PC-3 (cell line): ENCODE measurements at regions not wholly inside any gene's neighbourhood (a gene's known extent, or its start where the extent isn't known, plus 50 kb on each side); places are given as distances from the start of the nearest gene placed in this dataset.

Experiments used
- ATAC-seq: fragments of 200-7000 bp; cut with Tn5 transposase; 2 replicates; pipeline ENCODE4 v1.9.1; 2020; ENCODE audit warnings: mild to moderate bottlenecking, moderate library complexity
- BruUV-seq: library from RNA; stranded (reverse); fragments of 400-500 nt; replicated peaks from 2 replicates; lab custom pipeline; 2021; lab: Mats Ljungman, UMichigan
- CTCF ChIA-PET: fragments of 300-600 bp; sonication (Branson Sonifier 250); formaldehyde crosslinking; loops from one replicate; lab custom pipeline; 2022; ENCODE audit warnings: antibody characterized with exemption; lab: Charles Lee
- POLR2A ChIA-PET: fragments of 300-600 bp; sonication (Branson Sonifier 250); formaldehyde crosslinking; loops from one replicate; lab custom pipeline; 2022; ENCODE audit warnings: antibody characterized with exemption; ENCODE audit not compliant: unreplicated experiment; lab: Charles Lee
- DNase-seq: peaks from one replicate; pipeline ENCODE4 v3.0.0-alpha.2; 2015
- H2AFZ ChIP-seq: fragments of 300-600 bp; sonication (generic); 2 replicates; pipeline ENCODE4 v1.6.0; 2016; ENCODE audit warnings: antibody characterized with exemption, low read length
- H3F3A ChIP-seq: fragments of 300-600 bp; sonication (generic); one replicate; pipeline ENCODE4 v1.6.0; 2017; ENCODE audit warnings: antibody characterized with exemption, low read length, control low read depth, mild to moderate bottlenecking; ENCODE audit not compliant: unreplicated experiment
- H3K27ac ChIP-seq: fragments of 300-600 bp; sonication (generic); 2 replicates; pipeline ENCODE4 v1.5.1; 2016; ENCODE audit warnings: mild to moderate bottlenecking, low read length
- H3K27me3 ChIP-seq: fragments of 300-600 bp; sonication (generic); 2 replicates; pipeline ENCODE4 v1.6.1; 2016; ENCODE audit warnings: low read length, mixed read lengths
- H3K36me3 ChIP-seq: fragments of 300-600 bp; sonication (generic); 2 replicates; pipeline ENCODE4 v1.6.1; 2016; ENCODE audit warnings: low read depth, mixed run types, low read length, mixed read lengths
- H3K4me1 ChIP-seq: fragments of 300-600 bp; sonication (generic); 2 replicates; pipeline ENCODE4 v1.5.1; 2016; ENCODE audit warnings: low read length; ENCODE audit not compliant: insufficient read depth
- H3K4me2 ChIP-seq: fragments of 300-600 bp; sonication (generic); 2 replicates; pipeline ENCODE4 v1.6.0; 2016; ENCODE audit warnings: low read length
- H3K4me3 ChIP-seq: fragments of 300-600 bp; sonication (generic); 2 replicates; pipeline ENCODE4 v1.5.1; 2016; ENCODE audit warnings: mild to moderate bottlenecking, low read length, mixed read lengths
- H3K79me2 ChIP-seq: fragments of 300-600 bp; sonication (generic); 2 replicates; pipeline ENCODE4 v1.6.1; 2017; ENCODE audit warnings: low read length, mixed read lengths
- H3K9ac ChIP-seq: fragments of 300-600 bp; sonication (generic); 2 replicates; pipeline ENCODE4 v1.6.0; 2016; ENCODE audit warnings: mild to moderate bottlenecking, low read length
- H3K9me2 ChIP-seq: fragments of 300-600 bp; sonication (generic); replicated peaks from 2 replicates; pipeline ENCODE4 v1.6.1; 2016; ENCODE audit warnings: mixed run types, low read length, mixed read lengths
- H3K9me3 ChIP-seq: fragments of 300-600 bp; sonication (generic); 2 replicates; pipeline ENCODE4 v1.6.1; 2016; ENCODE audit warnings: low read length, mixed read lengths
- H4K20me1 ChIP-seq: fragments of 300-600 bp; sonication (generic); 2 replicates; pipeline ENCODE4 v1.6.1; 2016; ENCODE audit warnings: low read length, mixed read lengths
- EZH2 ChIP-seq: fragments of 300-600 bp; sonication (generic); IDR thresholded peaks from one replicate; pipeline ENCODE4 v1.6.1; 2017; ENCODE audit warnings: antibody characterized with exemption, mild to moderate bottlenecking, low read length; ENCODE audit not compliant: unreplicated experiment
- EZH2phosphoT487 ChIP-seq: fragments of 300-600 bp; sonication (generic); IDR thresholded peaks from 2 replicates; pipeline ENCODE4 v1.6.1; 2018; ENCODE audit warnings: mild to moderate bottlenecking, antibody characterized with exemption, low read length, borderline replicate concordance
- intact Hi-C: fragments of 100-400 bp; cut with micrococcal nuclease; formaldehyde crosslinking; loops from 2 replicates; pipeline ENCODE4 v1.9.0; 2023
- TF ChIP-seq, protein P1 (sequence below): fragments of 300-600 bp; sonication (generic); conservative IDR thresholded peaks from 2 replicates; pipeline ENCODE4 v1.5.1; 2017; ENCODE audit warnings: antibody characterized with exemption, low read depth, mild to moderate bottlenecking, low read length

DNA sequence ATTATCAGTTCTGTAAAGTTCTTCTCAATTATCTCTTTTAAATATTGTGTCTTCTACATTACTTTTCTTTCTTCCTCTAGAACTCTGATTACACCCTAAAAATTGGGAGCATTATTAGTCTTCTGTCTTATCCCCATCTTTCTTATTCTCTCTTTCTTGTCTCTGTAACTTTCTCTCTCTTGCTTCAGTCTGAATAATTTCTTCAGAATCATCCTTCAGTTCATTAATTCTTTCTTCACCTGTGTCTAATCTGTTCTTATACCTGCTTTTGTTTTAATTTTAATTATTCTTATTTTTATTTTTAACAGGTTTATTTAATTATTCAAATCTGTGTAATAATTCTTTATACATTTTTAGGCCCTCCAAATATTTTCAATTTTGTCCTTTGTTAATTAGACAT lies 114.3 kb downstream of the GATA3 start:
- H3K4me1 ChIP-seq: no peaks in the 10 kb centered on the region
- no peaks in the 10 kb centered on the region for H3K79me2 ChIP-seq
- no peak overlapping the region for H3K4me3 ChIP-seq
- H4K20me1 ChIP-seq: no peaks in the 10 kb centered on the region
- ChIA-PET POLR2A (interaction anchor here (0.7 kb wide), 1 partner anchor 47 kb away, joined by 4 read pairs; no protein-coding TSS in a partner anchor), CTCF (no interaction called here)
- H3K27me3 ChIP-seq: no peaks in the 10 kb centered on the region
- intact Hi-C loops: no loop called here
- ATAC-seq (no peak), DNase-seq (no peak)
- H3K4me2 ChIP-seq: no peak overlapping the region
- H2AFZ ChIP-seq: no peak overlapping the region
- no peaks in the 10 kb centered on the region for H3K9me3 ChIP-seq
- no peaks in the 10 kb centered on the region for H3K36me3 ChIP-seq
- BruUV-seq: no TSS peak
- H3F3A ChIP-seq: no peaks in the 10 kb centered on the region
- no peak overlapping the region for H3K9ac ChIP-seq
- no peak overlapping the region for H3K27ac ChIP-seq
- TF ChIP-seq EZH2: no peak
- no peak for TF ChIP-seq EZH2phosphoT487
- TF ChIP-seq, protein P1, sequence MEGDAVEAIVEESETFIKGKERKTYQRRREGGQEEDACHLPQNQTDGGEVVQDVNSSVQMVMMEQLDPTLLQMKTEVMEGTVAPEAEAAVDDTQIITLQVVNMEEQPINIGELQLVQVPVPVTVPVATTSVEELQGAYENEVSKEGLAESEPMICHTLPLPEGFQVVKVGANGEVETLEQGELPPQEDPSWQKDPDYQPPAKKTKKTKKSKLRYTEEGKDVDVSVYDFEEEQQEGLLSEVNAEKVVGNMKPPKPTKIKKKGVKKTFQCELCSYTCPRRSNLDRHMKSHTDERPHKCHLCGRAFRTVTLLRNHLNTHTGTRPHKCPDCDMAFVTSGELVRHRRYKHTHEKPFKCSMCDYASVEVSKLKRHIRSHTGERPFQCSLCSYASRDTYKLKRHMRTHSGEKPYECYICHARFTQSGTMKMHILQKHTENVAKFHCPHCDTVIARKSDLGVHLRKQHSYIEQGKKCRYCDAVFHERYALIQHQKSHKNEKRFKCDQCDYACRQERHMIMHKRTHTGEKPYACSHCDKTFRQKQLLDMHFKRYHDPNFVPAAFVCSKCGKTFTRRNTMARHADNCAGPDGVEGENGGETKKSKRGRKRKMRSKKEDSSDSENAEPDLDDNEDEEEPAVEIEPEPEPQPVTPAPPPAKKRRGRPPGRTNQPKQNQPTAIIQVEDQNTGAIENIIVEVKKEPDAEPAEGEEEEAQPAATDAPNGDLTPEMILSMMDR: no peak
- H3K9me2 ChIP-seq: no peaks in the 10 kb centered on the region

DNA sequence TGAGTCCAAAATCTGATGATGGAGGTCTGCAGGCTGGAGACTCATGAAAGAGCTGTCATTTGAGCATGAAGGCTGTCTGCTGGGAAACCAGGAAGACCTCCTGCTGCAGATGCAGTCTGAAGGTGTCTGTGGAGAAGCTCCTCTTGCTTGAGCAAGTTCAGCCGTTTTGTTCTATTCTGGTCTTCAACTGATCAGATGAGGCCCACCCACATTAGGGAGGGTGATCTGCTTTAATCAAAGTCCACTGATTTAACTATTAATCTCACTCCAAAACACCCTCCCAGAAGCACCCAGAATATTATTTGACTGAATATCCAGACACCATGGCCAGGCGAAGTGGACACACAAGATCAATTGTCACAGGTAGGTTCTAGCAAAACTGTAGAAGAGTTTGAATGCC lies 116.5 kb downstream of the GATA3 start:
- intact Hi-C loops: no loop called here
- TF ChIP-seq, protein P1: no peak
- TF ChIP-seq EZH2phosphoT487: no peak
- TF ChIP-seq EZH2: no peak
- Histone ChIP-seq H3K79me2 (no peaks in the 10 kb centered on the region), H3K4me3 (no peak overlapping the region), H3K9me2 (no peaks in the 10 kb centered on the region), H3K9me3 (no peaks in the 10 kb centered on the region), H2AFZ (no peak overlapping the region), H3K9ac (no peak overlapping the region), H3K4me1 (no peaks in the 10 kb centered on the region; the same call in 1 of the 2 replicates), H3K4me2 (no peak overlapping the region), H3K36me3 (no peaks in the 10 kb centered on the region), H3K27ac (no peak overlapping the region), H4K20me1 (no peaks in the 10 kb centered on the region), H3F3A (no peaks in the 10 kb centered on the region), H3K27me3 (no peaks in the 10 kb centered on the region)
- DNase-seq (no peak), ATAC-seq (no peak)
- BruUV-seq: no TSS peak
- CTCF ChIA-PET: no interaction called here
- POLR2A ChIA-PET: no interaction called here

DNA sequence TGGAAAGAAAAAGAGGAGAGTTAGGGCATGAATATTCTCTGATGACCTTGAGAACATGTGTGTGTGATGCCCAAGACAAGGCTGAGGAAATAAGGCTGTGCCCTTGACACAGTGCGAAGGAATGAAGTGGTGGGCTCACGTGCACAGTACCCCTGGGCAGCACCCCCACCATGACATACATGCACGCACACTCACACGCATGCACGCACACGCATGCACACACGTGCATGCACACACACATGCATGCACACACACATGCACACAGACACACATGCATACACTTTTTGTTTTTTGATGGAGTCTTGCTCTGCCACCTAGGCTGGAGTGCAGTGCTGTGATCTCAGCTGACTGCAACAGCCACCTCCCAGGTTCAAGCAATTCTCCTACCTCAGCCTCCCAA lies 118.1 kb downstream of the GATA3 start:
- ATAC-seq: no peak
- no peak overlapping the region for H3K27ac ChIP-seq
- no peaks in the 10 kb centered on the region for H4K20me1 ChIP-seq
- H3K4me1 ChIP-seq: no peaks in the 10 kb centered on the region; the same call in 1 of the 2 replicates
- H3K36me3 ChIP-seq: no peaks in the 10 kb centered on the region
- intact Hi-C loops: no loop called here
- H3K9me3 ChIP-seq: no peaks in the 10 kb centered on the region
- no peaks in the 10 kb centered on the region for H3K27me3 ChIP-seq
- H3K4me3 ChIP-seq: no peak overlapping the region
- ChIA-PET POLR2A (no interaction called here), CTCF (no interaction called here)
- no peak for DNase-seq
- H2AFZ ChIP-seq: no peak overlapping the region
- no TSS peak for BruUV-seq
- no peaks in the 10 kb centered on the region for H3K79me2 ChIP-seq
- TF ChIP-seq, protein P1: no peak
- TF ChIP-seq EZH2 (no peak), EZH2phosphoT487 (no peak)
- no peaks in the 10 kb centered on the region for H3K9me2 ChIP-seq
- no peak overlapping the region for H3K9ac ChIP-seq
- H3F3A ChIP-seq: no peaks in the 10 kb centered on the region
- H3K4me2 ChIP-seq: no peak overlapping the region
